ENCODE measurements at regions not wholly inside any gene's neighbourhood (a gene's known extent, or its start where the extent isn't known, plus 50 kb on each side); places are given as distances from the start of the nearest gene placed in this dataset.

GRCh38 chr1:22374001-22374400 is 77.7 kb upstream of the ZBTB40 start:
- no peak for DNase-seq (ENCODE audit: low read depth in 4 of 4, low spot score in 1 of 4)

GRCh38 chr1:22375601-22376000 is 76.0 kb upstream of the ZBTB40 start:
- no peak for DNase-seq (ENCODE audit: low read depth in 4 of 4, low spot score in 1 of 4)

DNA sequence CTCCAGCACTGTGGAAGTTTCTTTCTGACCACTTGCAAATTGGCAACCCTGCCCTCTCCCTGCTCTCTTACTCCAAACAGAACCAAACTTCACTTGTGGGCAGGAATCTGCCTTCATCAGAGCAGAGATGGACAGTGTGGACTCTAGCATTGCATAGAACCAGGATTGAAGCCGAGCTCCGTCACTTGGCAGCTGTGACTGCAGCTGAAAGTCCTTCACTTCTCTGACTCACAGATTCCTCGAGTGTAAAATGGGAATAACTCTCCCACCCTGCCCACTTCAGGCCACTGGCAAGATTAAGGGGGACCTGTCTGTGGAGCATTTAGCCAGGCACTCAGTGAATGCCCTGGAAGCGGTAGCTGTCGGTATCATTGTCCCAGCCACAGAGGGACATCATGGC is 75.7 kb upstream of the ZBTB40 start:
- DNase-seq (ENCODE audit: low read depth in 4 of 4, low spot score in 1 of 4) = no peak

DNA sequence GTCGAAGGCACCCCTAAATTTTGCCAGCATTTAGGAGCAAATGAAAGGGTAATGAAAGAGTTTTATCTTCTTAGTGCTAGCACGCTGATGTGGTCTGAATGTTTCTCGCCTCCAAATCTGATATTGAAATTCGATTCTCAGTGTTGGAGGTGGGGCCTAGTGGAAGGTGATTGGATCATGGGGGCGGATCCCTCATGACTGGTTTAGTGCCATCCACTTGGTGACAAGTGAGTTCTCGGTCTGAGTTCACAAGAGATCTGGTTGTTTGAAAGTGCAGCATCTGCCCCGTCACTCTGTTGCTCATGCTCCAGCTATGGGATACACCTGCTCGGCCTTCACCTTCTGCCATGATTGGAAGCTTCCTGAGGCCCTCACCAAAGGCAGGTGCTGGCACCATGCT is 75.1 kb upstream of the ZBTB40 start:
- DNase-seq (ENCODE audit: low read depth in 4 of 4, low spot score in 1 of 4) = no peak

- DNase-seq (ENCODE audit: low read depth in 4 of 4, low spot score in 1 of 4) = no peak
Observed at GRCh38 chr1:22376976-22377375, 74.7 kb upstream of the ZBTB40 start.

DNA sequence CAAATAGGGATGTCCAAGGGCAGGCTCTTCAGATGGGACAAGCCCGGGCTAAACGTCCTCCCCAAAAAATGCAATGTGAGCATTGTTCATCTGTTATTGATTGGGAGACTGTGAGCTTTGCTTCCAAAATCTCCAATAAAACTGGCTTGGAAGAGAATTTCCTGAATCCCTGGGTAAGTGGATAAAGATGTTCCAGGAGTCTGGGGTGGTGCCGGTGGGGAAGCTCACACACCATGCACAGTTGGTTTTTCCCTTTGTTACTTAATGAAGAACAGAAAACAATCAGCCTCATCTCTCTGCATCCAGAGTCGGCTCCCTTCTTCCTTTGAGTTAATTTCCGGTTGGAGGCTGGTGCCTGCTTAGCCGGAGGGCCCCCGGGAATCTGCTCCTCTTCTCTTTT is 72.1 kb upstream of the ZBTB40 start:
- DNase-seq (ENCODE audit: low read depth in 4 of 4, low spot score in 1 of 4) = no peak

GRCh38 chr1:22380024-22380785 is 71.4 kb upstream of the ZBTB40 start:
- DNase-seq (ENCODE audit: low read depth in 4 of 4, low spot score in 1 of 4) = no peak

DNA sequence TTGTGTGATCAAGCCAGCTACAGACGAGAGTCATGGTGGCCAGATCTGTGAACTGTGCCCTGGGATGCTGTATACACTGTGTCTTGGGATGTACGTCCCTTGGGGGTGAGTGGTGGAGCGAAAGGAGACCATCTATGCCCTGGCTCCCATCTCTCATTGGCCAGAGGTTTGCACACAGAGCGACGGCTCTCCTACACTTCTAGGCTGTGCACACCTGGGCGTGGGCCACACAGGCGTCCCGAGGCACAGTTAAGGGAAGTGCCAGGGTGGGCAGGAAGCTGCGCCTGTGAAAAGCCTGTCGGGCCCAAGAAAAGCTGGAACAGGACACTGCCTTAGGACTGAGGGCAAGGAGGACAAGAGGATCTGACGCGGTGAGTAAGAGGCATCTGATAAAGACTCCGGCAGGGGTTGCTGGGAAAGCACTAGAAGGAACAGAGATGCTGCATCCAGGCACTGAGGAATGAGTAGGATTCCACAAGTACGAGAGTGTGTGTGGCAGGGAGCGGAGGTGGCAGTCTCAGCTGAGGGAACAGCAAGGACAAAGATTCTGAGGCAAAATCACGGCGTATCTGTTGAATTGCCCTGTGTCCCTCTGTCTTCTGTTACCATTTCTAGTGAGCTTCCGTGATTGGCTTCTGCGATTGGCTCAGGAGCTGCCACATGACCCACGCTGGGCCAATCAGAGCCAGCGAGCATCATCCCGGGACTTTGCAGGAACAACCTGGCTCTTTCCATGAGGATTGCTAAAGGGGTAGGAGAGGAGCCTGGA is 67.9 kb upstream of the ZBTB40 start:
- no peak for DNase-seq (ENCODE audit: low read depth in 4 of 4, low spot score in 1 of 4)

DNA sequence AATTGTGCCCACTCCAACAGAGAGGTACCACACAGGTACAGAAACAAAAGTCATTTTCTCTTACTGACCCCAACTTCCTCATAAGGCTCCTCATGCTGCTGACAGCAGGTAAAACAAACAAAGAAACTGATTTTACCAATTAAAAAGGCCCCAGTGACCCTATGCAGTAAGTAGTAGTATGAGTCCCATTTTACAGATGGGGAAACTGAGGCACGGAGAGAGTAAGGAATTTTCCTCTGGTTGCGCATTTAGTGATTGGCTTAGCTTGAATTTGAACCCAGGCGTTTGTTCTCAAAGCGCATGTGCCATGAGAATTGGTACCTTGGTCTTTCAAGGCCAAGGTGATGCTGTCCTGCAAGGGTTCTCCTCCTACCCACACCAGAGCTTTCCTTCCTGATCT is 66.1 kb upstream of the ZBTB40 start:
- no peak for DNase-seq (ENCODE audit: low read depth in 4 of 4, low spot score in 1 of 4)

GRCh38 chr1:22386774-22387173 is 64.9 kb upstream of the ZBTB40 start:
- no peak for DNase-seq (ENCODE audit: low read depth in 4 of 4, low spot score in 1 of 4)

GRCh38 chr1:22387919-22388580 is 63.6 kb upstream of the ZBTB40 start:
- no peak for DNase-seq (ENCODE audit: low read depth in 4 of 4, low spot score in 1 of 4)

GRCh38 chr1:22388671-22389450 is 62.8 kb upstream of the ZBTB40 start:
- DNase-seq (ENCODE audit: low read depth in 4 of 4, low spot score in 1 of 4) = no peak

DNA sequence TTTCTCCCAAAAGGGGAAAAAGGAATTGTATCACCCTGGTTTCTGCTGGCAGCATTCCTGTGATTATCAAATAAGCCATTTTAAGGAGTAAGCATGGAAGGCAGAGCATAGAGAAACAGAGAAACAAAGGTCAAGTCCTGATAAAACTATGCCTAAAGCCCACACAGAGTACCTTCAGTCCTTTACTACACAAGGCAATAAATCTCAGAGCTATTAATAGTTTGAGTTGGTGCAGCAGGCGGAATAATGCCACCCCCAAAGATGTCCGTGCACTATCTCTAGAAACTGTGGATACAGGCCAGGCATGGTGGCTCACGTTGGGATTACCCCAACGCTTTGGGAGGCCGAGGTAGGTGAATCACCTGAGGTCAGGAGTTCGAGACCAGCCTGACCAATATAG is 58.1 kb upstream of the ZBTB40 start:
- no peak for DNase-seq (ENCODE audit: low read depth in 4 of 4, low spot score in 1 of 4)

- DNase-seq (ENCODE audit: low read depth in 4 of 4, low spot score in 1 of 4) = no peak
Observed at GRCh38 chr1:22398656-22399420, 52.8 kb upstream of the ZBTB40 start.

DNA sequence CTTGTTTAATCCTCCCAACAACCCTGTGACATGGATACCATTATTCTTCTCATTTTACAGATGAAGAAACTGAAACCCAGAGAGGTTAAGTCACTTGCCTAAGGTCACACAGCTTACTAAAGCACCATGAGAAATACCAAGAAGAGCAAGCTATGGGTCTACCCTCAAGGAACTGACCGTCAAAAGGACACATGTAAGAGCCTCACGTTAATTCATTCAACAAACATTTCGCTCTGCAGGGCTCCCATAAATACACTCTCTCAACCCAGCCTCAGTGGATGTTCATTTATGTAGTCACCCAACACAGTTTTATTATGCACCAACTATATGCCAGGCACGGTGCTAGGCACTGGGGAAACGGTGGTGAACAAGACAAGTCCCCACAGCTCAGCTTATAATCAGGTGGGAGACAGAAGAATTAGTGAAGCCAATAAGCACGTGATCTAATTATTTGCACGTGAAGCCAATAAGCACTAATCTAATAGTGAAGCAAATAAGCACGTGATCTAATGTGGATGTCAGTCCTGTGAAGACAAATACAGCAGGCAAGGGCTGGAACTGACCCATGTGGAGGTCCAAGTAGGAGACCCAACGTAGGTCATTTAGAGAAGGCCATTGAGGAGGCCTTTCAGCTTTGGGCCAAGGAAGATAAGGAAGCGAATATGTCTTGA is 52.1 kb upstream of the ZBTB40 start:
- DNase-seq (ENCODE audit: low read depth in 4 of 4, low spot score in 1 of 4) = no peak
